Uterus (tissue), 3 donors: ENCODE measurements at regions not wholly inside any gene's neighbourhood (a gene's known extent, or its start where the extent isn't known, plus 50 kb on each side); places are given as distances from the start of the nearest gene placed in this dataset.

ENCODE experiments used
- DNase-seq, 2 donors: peaks; one replicate each; pipeline ENCODE4 v3.0.0-alpha.2; 2019 to 2020
- H3K27ac ChIP-seq, 2 donors: fragments of 200-600 bp; sonication (generic); 1 replicate in 1 of 2; 2 replicates in 1 of 2; pipeline ENCODE4 v1.5.1; 2016 to 2018
- H3K27me3 ChIP-seq, 2 donors: fragments of 200-600 bp; sonication (generic); one replicate each; pipeline ENCODE4 v1.5.1; 2018 to 2019; ENCODE audit warnings: control low read depth in 1 of 2
- H3K36me3 ChIP-seq, 2 donors: fragments of 200-600 bp; sonication (generic); one replicate each; pipeline ENCODE4 v1.5.1; 2019; ENCODE audit warnings: control low read depth in 1 of 2
- H3K4me1 ChIP-seq, 2 donors: fragments of 200-600 bp; sonication (generic); one replicate each; pipeline ENCODE4 v1.5.1; 2018 to 2019; ENCODE audit warnings: control low read depth in 1 of 2
- H3K4me3 ChIP-seq, 2 donors: fragments of 200-600 bp; sonication (generic); 1 replicate in 1 of 2; 2 replicates in 1 of 2; pipeline ENCODE4 v1.5.1; 2018 to 2019; ENCODE audit warnings: mild to moderate bottlenecking in 1 of 2
- H3K9me3 ChIP-seq, 2 donors: fragments of 200-600 bp; sonication (generic); one replicate each; pipeline ENCODE4 v1.5.1; 2019; ENCODE audit warnings: control low read depth in 1 of 2
- CTCF ChIP-seq, 4 experiments: fragments of 200-600 bp in 2 of 4; fragments of 450-650 bp in 2 of 4; sonication (generic) in 2 of 4; IDR thresholded peaks; one replicate each; pipeline ENCODE4 v1.5.1; 2016 to 2019; ENCODE audit warnings: antibody characterized with exemption in 4 of 4, mild to moderate bottlenecking in 2 of 4, moderate library complexity in 1 of 4
- POLR2A ChIP-seq, 2 donors: fragments of 450-650 bp; IDR thresholded peaks; one replicate each; pipeline ENCODE4 v1.6.1; 2016; ENCODE audit warnings: antibody characterized with exemption in 2 of 2, mild to moderate bottlenecking in 1 of 2, moderate library complexity in 1 of 2
- intact Hi-C: fragments of 100-400 bp; cut with DNase I; formaldehyde crosslinking; loops from one replicate; pipeline ENCODE4 v1.15.1; 2023; ENCODE audit warnings: low total_unique reads
- donor health status: DM: yes; HTN: yes; CAD: no.

- Histone ChIP-seq H3K36me3 (no peaks in the 10 kb centered on the region), H3K4me1 (no peaks in the 10 kb centered on the region), H3K27ac (no peak overlapping the region), H3K4me3 (no peak overlapping the region), H3K27me3 (no peaks in the 10 kb centered on the region), H3K9me3 (no peaks in the 10 kb centered on the region)
- DNase-seq = no peak
- TF ChIP-seq POLR2A (IDR thresholded peaks at IDR 0.05) (no peak), CTCF (IDR thresholded peaks at IDR 0.05) (no peak)
- intact Hi-C loops = no loop called here
These were observed 381.9 kb downstream of the SLC16A7 start for GRCh38 chr12:59977779-59978178.

- H3K36me3 ChIP-seq = no peaks in the 10 kb centered on the region
- TF ChIP-seq POLR2A (IDR thresholded peaks at IDR 0.05) (no peak), CTCF (IDR thresholded peaks at IDR 0.05) (no peak)
These were observed 384.6 kb downstream of the SLC16A7 start for GRCh38 chr12:59980476-59980875.

GRCh38 chr12:59999291-59999690 lies 403.5 kb downstream of the SLC16A7 start:
- Histone ChIP-seq H3K9me3 (no peaks in the 10 kb centered on the region), H3K27ac (no peak overlapping the region), H3K4me3 (no peak overlapping the region), H3K27me3 (no peaks in the 10 kb centered on the region), H3K36me3 (no peaks in the 10 kb centered on the region), H3K4me1 (no peaks in the 10 kb centered on the region)
- DNase-seq = no peak
- intact Hi-C loops = no loop called here
- TF ChIP-seq POLR2A (IDR thresholded peaks at IDR 0.05) = no peak
- no peak for TF ChIP-seq CTCF (IDR thresholded peaks at IDR 0.05)

More at GRCh38 chr12:59980476-59980875, 384.6 kb downstream of the SLC16A7 start:
- Histone ChIP-seq H3K4me3 (no peak overlapping the region), H3K27ac (no peak overlapping the region), H3K9me3 (no peaks in the 10 kb centered on the region), H3K4me1 (no peaks in the 10 kb centered on the region), H3K27me3 (no peaks in the 10 kb centered on the region)
- DNase-seq = no peak
- intact Hi-C loops = no loop called here

- no peak for TF ChIP-seq CTCF (IDR thresholded peaks at IDR 0.05)
- no peak for TF ChIP-seq POLR2A (IDR thresholded peaks at IDR 0.05)
- H3K9me3 ChIP-seq = no peaks in the 10 kb centered on the region
- DNase-seq = no peak
- H3K4me1 ChIP-seq = no peaks in the 10 kb centered on the region
- no peaks in the 10 kb centered on the region for H3K36me3 ChIP-seq
- H3K27ac ChIP-seq = no peak overlapping the region
- no peaks in the 10 kb centered on the region for H3K27me3 ChIP-seq
- intact Hi-C loops = no loop called here
- H3K4me3 ChIP-seq = no peak overlapping the region
These were observed 414.7 kb downstream of the SLC16A7 start for GRCh38 chr12:60010486-60010885.

- DNase-seq = no peak
- no peaks in the 10 kb centered on the region for H3K9me3 ChIP-seq
- H3K4me1 ChIP-seq = no peaks in the 10 kb centered on the region
- intact Hi-C loops = no loop called here
- TF ChIP-seq POLR2A (IDR thresholded peaks at IDR 0.05) = no peak
- TF ChIP-seq CTCF (IDR thresholded peaks at IDR 0.05) = no peak
- H3K27ac ChIP-seq = no peak overlapping the region
- no peaks in the 10 kb centered on the region for H3K36me3 ChIP-seq
- H3K27me3 ChIP-seq = no peaks in the 10 kb centered on the region
- H3K4me3 ChIP-seq = no peak overlapping the region
These were observed 416.8 kb downstream of the SLC16A7 start for GRCh38 chr12:60012659-60013058.
